ENCODE measurements at regions not wholly inside any gene's neighbourhood (a gene's known extent, or its start where the extent isn't known, plus 50 kb on each side); places are given as distances from the start of the nearest gene placed in this dataset.

DNA sequence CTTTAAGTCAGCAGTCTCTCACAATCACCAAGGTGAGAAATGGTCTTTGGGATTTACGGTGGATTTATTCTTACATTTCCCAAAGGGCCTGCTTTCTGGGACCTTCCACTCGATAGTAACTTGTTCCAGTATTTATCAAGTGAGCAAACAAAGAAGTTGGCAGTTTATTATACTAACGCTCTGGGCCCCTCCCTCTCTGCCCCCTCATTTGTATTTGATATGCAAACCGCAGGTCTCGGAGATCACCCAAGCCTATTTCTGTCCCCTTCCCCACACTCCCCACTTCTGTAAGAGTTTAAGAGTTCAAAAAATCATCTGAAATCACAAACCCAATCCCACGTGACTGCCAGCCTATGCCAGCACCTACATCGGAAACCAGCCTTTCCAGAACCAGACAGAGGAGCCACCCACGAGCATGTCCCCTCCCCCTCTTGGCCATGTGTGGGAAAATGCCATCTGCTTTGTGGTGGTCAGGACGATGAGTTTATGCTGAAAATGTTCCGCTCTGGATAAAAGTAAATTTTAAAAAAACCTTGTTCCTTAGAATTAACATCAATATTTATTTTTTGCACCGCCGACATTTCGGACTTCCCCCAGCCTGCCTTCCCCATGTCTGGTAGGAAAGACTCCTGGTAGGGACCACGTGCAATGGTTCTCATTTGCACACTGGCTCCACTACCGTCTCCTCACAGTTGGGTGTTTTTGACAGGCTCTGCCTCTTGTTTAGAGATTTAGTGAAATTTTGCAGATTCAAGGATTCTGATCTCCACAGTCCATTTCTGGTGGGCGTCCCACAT lies 281.0 kb downstream of the TFAP2C start:
- Histone ChIP-seq H4K20me1 (ENCODE audit: control insufficient read depth, insufficient read depth, low read depth, low read length) (no peaks in the 10 kb centered on the region), H3K79me2 (ENCODE audit: control insufficient read depth, low read length) (no peaks in the 10 kb centered on the region), H3F3A (ENCODE audit: control insufficient read depth, insufficient read depth) (no peaks in the 10 kb centered on the region), H3K4me3 (ENCODE audit: low read length) (no peak overlapping the region), H3K4me1 (ENCODE audit: control insufficient read depth, low read length) (peaks cover 6% of the 10 kb centered on the region; the same call in 1 of the 2 replicates), H3K36me3 (ENCODE audit: control insufficient read depth, low read length) (no peaks in the 10 kb centered on the region), H3K9me3 (ENCODE audit: control insufficient read depth, insufficient read depth, low read length) (no peaks in the 10 kb centered on the region), H3K27me3 (ENCODE audit: control insufficient read depth, low read length) (no peaks in the 10 kb centered on the region), H3K9me2 (replicated peaks; ENCODE audit: control insufficient read depth, low read length) (no peaks in the 10 kb centered on the region), H3K27ac (ENCODE audit: low read depth, low read length) (no peak overlapping the region), H3K4me2 (ENCODE audit: low read length) (no peak overlapping the region)
- no peak for TF ChIP-seq EZH2phosphoT487 (IDR thresholded peaks at IDR 0.05; ENCODE audit: borderline replicate concordance, low read length)
- TF ChIP-seq, protein P1, sequence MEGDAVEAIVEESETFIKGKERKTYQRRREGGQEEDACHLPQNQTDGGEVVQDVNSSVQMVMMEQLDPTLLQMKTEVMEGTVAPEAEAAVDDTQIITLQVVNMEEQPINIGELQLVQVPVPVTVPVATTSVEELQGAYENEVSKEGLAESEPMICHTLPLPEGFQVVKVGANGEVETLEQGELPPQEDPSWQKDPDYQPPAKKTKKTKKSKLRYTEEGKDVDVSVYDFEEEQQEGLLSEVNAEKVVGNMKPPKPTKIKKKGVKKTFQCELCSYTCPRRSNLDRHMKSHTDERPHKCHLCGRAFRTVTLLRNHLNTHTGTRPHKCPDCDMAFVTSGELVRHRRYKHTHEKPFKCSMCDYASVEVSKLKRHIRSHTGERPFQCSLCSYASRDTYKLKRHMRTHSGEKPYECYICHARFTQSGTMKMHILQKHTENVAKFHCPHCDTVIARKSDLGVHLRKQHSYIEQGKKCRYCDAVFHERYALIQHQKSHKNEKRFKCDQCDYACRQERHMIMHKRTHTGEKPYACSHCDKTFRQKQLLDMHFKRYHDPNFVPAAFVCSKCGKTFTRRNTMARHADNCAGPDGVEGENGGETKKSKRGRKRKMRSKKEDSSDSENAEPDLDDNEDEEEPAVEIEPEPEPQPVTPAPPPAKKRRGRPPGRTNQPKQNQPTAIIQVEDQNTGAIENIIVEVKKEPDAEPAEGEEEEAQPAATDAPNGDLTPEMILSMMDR (IDR thresholded peaks at IDR 0.05; ENCODE audit: low read depth, low read length, poor library complexity, severe bottlenecking), result no peak

DNA sequence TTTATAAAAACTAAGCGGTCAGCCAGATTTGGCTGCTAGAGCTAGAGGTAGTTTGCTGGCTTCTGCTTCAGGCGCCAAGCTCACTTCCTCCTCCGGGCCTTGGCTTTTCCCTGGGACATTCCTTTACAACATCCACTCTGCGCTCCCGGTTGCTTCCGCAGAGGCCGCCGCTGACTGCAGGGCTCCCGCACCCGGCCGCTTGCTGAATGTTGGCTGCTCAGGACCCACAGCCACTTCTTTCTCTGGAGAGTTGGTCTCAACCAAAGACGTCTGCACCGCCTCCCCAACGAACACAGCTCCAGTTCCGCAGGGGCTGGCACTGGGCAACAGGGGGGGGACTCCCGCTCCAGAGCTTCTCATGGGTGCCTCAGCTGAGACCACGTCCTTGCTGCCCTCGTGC lies 282.8 kb downstream of the TFAP2C start:
- Histone ChIP-seq H3K27me3 (ENCODE audit: control insufficient read depth, low read length) (no peaks in the 10 kb centered on the region), H3F3A (ENCODE audit: control insufficient read depth, insufficient read depth) (no peaks in the 10 kb centered on the region), H3K4me1 (ENCODE audit: control insufficient read depth, low read length) (peaks cover 6% of the 10 kb centered on the region; the same call in 1 of the 2 replicates), H3K27ac (ENCODE audit: low read depth, low read length) (no peak overlapping the region), H3K79me2 (ENCODE audit: control insufficient read depth, low read length) (no peaks in the 10 kb centered on the region), H3K9me2 (replicated peaks; ENCODE audit: control insufficient read depth, low read length) (no peaks in the 10 kb centered on the region), H3K9me3 (ENCODE audit: control insufficient read depth, insufficient read depth, low read length) (no peaks in the 10 kb centered on the region), H3K36me3 (ENCODE audit: control insufficient read depth, low read length) (no peaks in the 10 kb centered on the region), H3K4me3 (ENCODE audit: low read length) (no peak overlapping the region), H3K4me2 (ENCODE audit: low read length) (no peak overlapping the region), H4K20me1 (ENCODE audit: control insufficient read depth, insufficient read depth, low read depth, low read length) (no peaks in the 10 kb centered on the region)
- TF ChIP-seq, protein P1 (IDR thresholded peaks at IDR 0.05; ENCODE audit: low read depth, low read length, poor library complexity, severe bottlenecking), result no peak
- TF ChIP-seq EZH2phosphoT487 (IDR thresholded peaks at IDR 0.05; ENCODE audit: borderline replicate concordance, low read length), result no peak

DNA sequence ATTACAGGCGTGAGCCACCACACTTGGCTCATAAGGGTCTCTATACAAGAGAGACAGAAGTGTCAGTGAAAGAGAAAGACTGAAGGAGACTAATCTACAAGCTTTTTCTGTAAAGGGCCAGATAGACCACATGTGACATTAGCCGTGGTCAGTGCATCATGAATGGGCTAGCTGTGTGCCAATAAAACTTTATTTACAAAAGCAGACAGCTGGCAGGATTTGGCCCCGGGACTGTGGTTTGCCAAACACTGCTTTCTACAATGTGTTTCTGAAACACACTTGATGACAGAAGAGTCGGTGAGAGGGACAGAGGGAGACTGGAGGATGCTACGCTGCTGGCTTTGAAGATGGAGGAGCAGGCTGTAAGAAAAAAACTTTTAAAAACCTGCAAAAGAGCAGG lies 285.4 kb downstream of the TFAP2C start:
- TF ChIP-seq, protein P1 (IDR thresholded peaks at IDR 0.05; ENCODE audit: low read depth, low read length, poor library complexity, severe bottlenecking), result no peak
- no peak for TF ChIP-seq EZH2phosphoT487 (IDR thresholded peaks at IDR 0.05; ENCODE audit: borderline replicate concordance, low read length)
- Histone ChIP-seq H3K9me3 (ENCODE audit: control insufficient read depth, insufficient read depth, low read length) (no peaks in the 10 kb centered on the region), H3K4me1 (ENCODE audit: control insufficient read depth, low read length) (peaks cover 6% of the 10 kb centered on the region; the same call in 1 of the 2 replicates)

More for the DNA sequence above, 285.4 kb downstream of the TFAP2C start:
- Histone ChIP-seq H3K4me2 (ENCODE audit: low read length) (no peak overlapping the region), H3K27me3 (ENCODE audit: control insufficient read depth, low read length) (no peaks in the 10 kb centered on the region), H4K20me1 (ENCODE audit: control insufficient read depth, insufficient read depth, low read depth, low read length) (no peaks in the 10 kb centered on the region), H3K27ac (ENCODE audit: low read depth, low read length) (no peak overlapping the region), H3K36me3 (ENCODE audit: control insufficient read depth, low read length) (no peaks in the 10 kb centered on the region), H3K9me2 (replicated peaks; ENCODE audit: control insufficient read depth, low read length) (no peaks in the 10 kb centered on the region), H3K79me2 (ENCODE audit: control insufficient read depth, low read length) (no peaks in the 10 kb centered on the region), H3F3A (ENCODE audit: control insufficient read depth, insufficient read depth) (no peaks in the 10 kb centered on the region), H3K4me3 (ENCODE audit: low read length) (no peak overlapping the region)
